ENCODE measurements at regions not wholly inside any gene's neighbourhood (a gene's known extent, or its start where the extent isn't known, plus 50 kb on each side); places are given as distances from the start of the nearest gene placed in this dataset.

- no peak for DNase-seq (ENCODE audit: low read depth)
Observed at GRCh38 chr3:111012388-111013248, 59.0 kb upstream of the NECTIN3 start.

Data from stimulated activated CD8-positive, alpha-beta memory T cell treated with anti-CD3 and anti-CD28 coated beads, Interleukin-15, amount 100 ng/mL, for 24 hours (primary cell).